H4 (cell line): ENCODE measurements at regions not wholly inside any gene's neighbourhood (a gene's known extent, or its start where the extent isn't known, plus 50 kb on each side); places are given as distances from the start of the nearest gene placed in this dataset.

Experiments
- DNase-seq: peaks from one replicate; pipeline ENCODE4 v3.0.0-alpha.2; 2015; ENCODE audit warnings: low spot score

- DNase-seq: no peak
These were observed 512.0 kb downstream of the CMPK2 start for GRCh38 chr2:6353669-6354068.

DNA sequence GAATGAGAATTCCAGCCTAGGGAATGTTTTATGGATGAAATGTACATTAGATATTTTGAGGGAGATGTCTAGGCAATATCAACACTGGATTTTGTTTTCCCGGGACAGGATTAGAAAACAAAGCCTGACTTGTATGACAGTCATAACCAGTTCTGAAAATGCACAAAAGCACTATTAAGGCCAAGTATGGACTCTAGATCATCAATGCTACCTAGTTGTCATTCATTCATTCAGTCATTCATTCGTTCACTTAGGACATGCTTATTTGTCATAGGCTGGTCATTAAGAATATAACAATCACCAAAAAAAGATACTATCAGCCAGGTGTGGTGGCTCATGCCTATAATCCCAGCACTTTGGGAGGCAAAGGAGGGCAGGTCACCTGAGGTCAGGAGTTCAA lies 511.2 kb downstream of the CMPK2 start:
- no peak for DNase-seq

DNA sequence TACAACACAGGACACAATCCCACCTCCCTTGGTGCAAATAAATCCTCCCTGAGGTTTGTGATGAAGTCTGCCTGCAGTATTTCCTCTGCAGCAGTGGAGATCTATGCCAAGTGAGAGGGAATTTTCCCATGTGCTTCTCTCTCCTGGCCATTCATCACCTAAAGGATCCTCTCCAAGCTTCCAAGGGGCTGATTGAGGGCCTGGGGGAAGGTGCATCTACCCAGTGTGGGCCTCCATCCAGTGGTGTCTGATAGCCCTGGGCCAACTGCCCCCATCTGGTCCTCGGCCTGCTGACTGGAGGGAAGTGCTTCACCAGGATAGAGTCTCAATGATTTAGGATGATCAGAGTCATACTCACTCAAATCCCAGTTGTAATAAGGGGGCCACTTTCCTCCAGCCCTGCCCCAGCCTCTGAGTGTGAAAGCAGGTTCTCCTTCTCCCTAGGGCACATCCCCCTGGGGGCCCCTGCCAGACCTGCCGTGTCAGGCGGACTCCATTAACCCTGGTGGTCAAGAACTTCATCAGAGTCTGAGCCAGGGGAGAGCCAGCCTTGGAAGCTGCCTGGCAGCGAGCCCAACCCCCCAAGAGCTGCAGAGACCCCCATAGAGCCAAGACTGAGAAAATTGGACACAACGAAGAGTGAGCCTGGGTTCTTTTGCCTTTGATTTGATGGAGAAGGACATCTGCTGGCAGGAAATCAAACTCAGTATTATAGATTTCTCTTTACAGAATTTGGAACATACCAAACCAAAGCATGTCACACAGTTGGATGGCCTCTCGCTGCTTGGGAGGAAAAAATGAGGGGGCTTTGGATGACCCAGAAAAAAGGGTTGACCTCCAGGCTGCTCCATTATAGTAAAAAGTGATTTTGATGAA lies 509.6 kb downstream of the CMPK2 start:
- DNase-seq: no peak

DNA sequence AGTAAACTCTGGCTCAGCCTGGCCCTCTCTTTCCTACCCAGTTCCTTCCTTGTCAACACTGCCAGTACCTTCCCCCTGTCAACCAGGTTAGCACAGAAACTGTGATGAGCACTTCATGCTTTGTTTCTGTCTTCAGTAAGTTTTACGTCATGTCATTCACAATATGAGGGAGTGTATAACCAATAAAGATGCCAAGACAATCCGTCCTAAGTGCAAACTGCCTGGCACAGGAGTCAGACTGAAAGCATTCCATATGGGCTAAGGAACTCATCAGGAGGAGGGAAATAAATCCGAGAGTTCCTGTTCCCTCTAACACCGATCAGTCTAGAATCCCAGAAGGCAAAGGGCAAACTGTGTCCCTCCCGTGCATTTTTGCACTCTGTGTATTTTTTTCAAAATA lies 507.2 kb downstream of the CMPK2 start:
- no peak for DNase-seq

DNA sequence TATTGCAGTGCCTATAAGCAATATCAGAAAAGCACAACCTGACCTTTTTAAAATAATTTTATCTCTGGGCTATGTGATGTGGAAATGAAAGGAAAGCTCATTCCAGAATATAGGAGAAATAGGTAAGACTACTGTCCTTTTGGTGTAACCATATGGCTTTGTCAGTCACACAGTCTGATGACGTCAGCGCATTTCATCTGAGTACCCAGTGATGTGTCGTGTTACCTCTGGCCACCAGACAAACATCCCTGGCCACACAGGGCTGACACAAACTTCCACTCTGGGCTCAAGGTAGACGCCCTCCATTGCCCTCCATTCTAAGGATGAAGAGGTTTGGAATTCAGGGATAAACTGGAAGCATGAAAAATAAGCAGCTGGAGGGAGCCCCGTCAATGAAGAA lies 506.7 kb downstream of the CMPK2 start:
- DNase-seq: no peak

- no peak for DNase-seq
These were observed 505.7 kb downstream of the CMPK2 start for GRCh38 chr2:6359964-6360363.

- DNase-seq: no peak
These were observed 502.8 kb downstream of the CMPK2 start for GRCh38 chr2:6362671-6363450.

GRCh38 chr2:6368281-6368680 lies 497.4 kb downstream of the CMPK2 start:
- DNase-seq: no peak

DNA sequence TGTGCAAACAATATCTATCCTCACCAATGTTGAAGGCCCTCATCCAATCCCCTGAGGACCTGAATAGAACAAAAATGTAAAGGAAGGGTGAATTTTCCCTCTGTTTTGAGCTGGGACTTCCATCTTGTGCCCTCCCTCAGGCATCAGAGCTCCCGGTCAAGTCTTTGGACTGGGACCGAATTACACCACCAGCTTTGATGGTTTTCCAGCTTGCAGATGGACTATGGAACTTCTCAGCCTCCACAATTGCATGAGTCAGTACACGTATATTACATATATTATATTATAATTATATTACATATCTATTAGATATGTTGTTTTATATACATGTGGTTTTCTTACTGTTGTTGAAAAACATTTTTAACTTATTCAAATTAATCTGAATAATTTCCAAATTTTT lies 496.4 kb downstream of the CMPK2 start:
- no peak for DNase-seq

- no peak for DNase-seq
These were observed 494.8 kb downstream of the CMPK2 start for GRCh38 chr2:6370753-6371551.

- DNase-seq: peak; percentile 13
These were observed 493.3 kb downstream of the CMPK2 start for GRCh38 chr2:6372317-6372901.

DNA sequence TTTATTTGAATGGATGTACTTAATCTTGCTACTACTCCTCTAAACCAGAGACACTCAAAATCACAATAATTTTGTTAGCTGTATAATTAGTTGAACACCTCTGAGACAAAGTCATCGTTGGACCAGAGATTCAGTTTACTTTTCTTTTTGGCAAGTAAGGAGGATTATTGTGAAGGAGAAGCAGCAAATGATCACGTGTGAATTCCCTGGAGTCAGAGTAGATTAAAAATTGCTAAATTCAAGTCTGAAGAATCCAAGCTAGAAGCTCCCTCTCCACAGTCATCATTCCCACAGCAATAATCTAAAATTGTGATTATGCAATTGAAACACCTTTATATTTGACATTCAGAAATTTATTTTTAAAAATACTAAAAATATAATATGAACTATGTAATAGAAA lies 484.4 kb downstream of the CMPK2 start:
- DNase-seq: no peak

GRCh38 chr2:6384341-6384740 lies 481.4 kb downstream of the CMPK2 start:
- no peak for DNase-seq

DNA sequence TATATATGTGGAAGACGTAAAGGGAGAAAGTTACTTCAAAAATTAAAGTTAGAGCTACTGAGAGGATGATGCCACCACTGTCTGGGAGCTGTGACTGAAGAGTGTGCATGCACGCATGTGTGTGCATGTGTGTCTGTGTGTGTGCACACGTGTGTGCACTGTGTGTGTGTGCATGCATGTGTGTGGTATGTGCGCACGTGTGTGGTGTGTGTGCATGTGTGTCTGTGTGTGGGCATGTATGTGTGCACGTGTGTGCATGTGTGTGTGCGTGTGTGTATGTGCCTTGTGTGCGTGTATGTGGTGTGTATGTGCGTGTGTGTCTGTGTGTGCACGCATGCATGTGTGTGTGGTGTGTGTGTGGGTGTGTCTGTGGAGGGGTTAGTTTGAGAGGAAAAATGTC lies 473.4 kb downstream of the CMPK2 start:
- DNase-seq: no peak

GRCh38 chr2:6392966-6393365 lies 472.7 kb downstream of the CMPK2 start:
- DNase-seq: no peak

- no peak for DNase-seq
These were observed 471.9 kb downstream of the CMPK2 start for GRCh38 chr2:6393819-6394218.

DNA sequence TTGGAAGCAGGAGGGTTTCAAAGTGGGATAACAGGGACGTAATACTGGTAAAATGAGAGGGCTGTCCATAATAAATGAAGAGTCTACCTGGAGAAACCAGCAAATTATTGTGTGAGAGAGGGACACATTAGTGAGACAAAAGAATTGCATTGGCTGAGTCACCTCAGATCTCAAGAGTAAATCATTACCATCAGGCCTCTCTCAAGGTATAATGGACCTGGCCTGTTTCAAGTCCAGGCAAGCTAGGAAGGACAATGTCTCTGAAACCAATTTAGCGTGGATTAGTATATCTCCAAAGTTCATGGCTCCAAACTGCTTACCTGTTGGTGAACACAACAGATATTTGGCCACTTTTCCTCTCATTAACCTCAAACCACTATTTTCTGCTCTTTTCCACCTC lies 471.4 kb downstream of the CMPK2 start:
- no peak for DNase-seq

GRCh38 chr2:6398421-6398820 lies 467.3 kb downstream of the CMPK2 start:
- no peak for DNase-seq

DNA sequence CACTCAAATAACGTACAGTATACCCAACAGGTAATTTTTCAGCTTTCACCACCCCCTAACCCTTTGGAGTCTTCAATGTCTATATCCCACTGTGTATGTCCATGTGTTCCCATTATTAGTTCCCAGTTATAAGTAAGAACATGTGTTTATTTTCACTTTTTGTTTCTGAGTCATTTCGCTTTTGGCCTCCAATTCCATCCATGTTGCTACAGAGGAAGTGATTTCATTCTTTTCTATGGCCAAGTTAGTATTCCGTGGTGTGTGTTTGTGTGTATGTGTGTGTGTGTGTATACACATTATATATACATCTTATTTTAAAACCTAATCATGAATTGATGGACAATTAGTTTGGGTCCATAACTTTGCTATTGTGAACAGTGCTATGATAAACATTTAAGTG lies 464.4 kb downstream of the CMPK2 start:
- no peak for DNase-seq

DNA sequence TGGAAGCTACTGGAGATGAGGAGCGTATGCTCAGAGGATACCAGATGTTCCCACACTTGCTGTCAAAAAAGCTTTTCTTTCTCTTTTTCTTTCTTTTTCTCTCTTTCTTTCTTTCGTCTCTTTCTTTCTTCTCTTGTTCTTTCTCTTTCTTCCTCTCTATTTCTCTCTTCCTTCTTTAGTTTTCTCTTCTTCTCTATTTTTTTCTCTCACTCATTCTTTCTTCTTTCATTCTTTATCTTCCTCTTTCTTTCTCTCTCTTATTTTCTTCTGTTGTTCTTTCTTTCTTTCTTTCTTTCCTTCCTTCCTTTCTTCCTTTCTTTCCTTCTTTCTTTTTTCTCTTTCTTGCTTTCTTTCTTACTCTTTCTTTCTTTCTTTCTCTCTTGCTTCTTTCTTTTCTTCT lies 457.6 kb downstream of the CMPK2 start:
- no peak for DNase-seq

GRCh38 chr2:6410313-6410712 lies 455.4 kb downstream of the CMPK2 start:
- DNase-seq: no peak

- DNase-seq: peak; percentile 4
These were observed 453.1 kb downstream of the CMPK2 start for GRCh38 chr2:6412533-6413091.
